ENCODE measurements at regions not wholly inside any gene's neighbourhood (a gene's known extent, or its start where the extent isn't known, plus 50 kb on each side); places are given as distances from the start of the nearest gene placed in this dataset.

- intact Hi-C loops (cut with micrococcal nuclease; ENCODE audit: unreplicated experiment) = no loop called here
- H3K27ac ChIP-seq (ENCODE audit: extremely low read length, insufficient read depth, low read length) = no peak overlapping the region
- FAIRE-seq (no peak), ATAC-seq (no peak), DNase-seq (ENCODE audit: low spot score) (no peak)
- no TSS peak for BruUV-seq (replicated peaks)
- CTCF ChIA-PET (ENCODE audit: low intra/inter-chr PET ratio, low total read pairs) = no interaction called here
- no peak overlapping the region for H3K4me3 ChIP-seq (replicated peaks in 1 of 3; ENCODE audit: insufficient read depth in 1 of 3, low read depth in 2 of 3, low read length in 3 of 3)
- no peaks in the 10 kb centered on the region for H3K9me3 ChIP-seq (ENCODE audit: low read length)
- H3K79me2 ChIP-seq (ENCODE audit: insufficient read depth, low read length) = no peaks in the 10 kb centered on the region
- H3K4me1 ChIP-seq (ENCODE audit: insufficient read depth, low read length) = no peaks in the 10 kb centered on the region
- WGBS (ENCODE audit: low lambda C conversion rate) = 2% methylated on average over 2 of the region's 2 CpGs
- H3K4me2 ChIP-seq (ENCODE audit: low read depth, low read length) = no peak overlapping the region
- no peak overlapping the region for H3K9ac ChIP-seq (ENCODE audit: insufficient read depth, low read depth, low read length)
- POLR2A ChIA-PET = no interaction called here
- TF ChIP-seq HCFC1 (IDR thresholded peaks at IDR 0.05; ENCODE audit: low read depth, low read length) (no peak), ZNF546 (CRISPR knock-in tag; conservative IDR thresholded peaks at IDR 0.05) (no peak), REST (IDR thresholded peaks at IDR 0.05; ENCODE audit: borderline replicate concordance in 1 of 2, low read depth in 1 of 2, low read length in 2 of 2) (peak; percentile 57 to 94), MIER2 (CRISPR knock-in tag; IDR thresholded peaks at IDR 0.05) (peak; percentile 92)
- H4K20me1 ChIP-seq (ENCODE audit: insufficient read depth, low read length) = no peaks in the 10 kb centered on the region
- no peak overlapping the region for H2AFZ ChIP-seq (ENCODE audit: low read length)
- H3K36me3 ChIP-seq (replicated peaks in 1 of 2; ENCODE audit: control insufficient read depth in 1 of 2, insufficient read depth in 2 of 2, low read length in 2 of 2) = no peaks in the 10 kb centered on the region
- H3K27me3 ChIP-seq (ENCODE audit: control insufficient read depth in 1 of 2, insufficient read depth in 2 of 2, low read length in 2 of 2) = no peaks in the 10 kb centered on the region
- in situ Hi-C loops (cut with HindIII; ENCODE audit: extremely low pct_ligation_motif_present, low pct_unique_long_range_greater_than_20kb) = no loop called here
These were observed 236.3 kb downstream of the HTR7 start for GRCh38 chr10:90621577-90621976.

GRCh38 chr10:90635111-90635765 lies 222.6 kb downstream of the HTR7 start:
- no peak overlapping the region for H2AFZ ChIP-seq (ENCODE audit: low read length)
- in situ Hi-C loops (cut with HindIII; ENCODE audit: extremely low pct_ligation_motif_present, low pct_unique_long_range_greater_than_20kb) (no loop called here), intact Hi-C loops (cut with micrococcal nuclease; ENCODE audit: unreplicated experiment) (no loop called here)
- WGBS (ENCODE audit: low lambda C conversion rate) = 0% methylated on average over 2 of the region's 2 CpGs
- no peak overlapping the region for H3K9ac ChIP-seq (ENCODE audit: insufficient read depth, low read depth, low read length)
- ChIA-PET CTCF (ENCODE audit: low intra/inter-chr PET ratio, low total read pairs) (no interaction called here), POLR2A (no interaction called here)
- H3K9me3 ChIP-seq (ENCODE audit: low read length) = no peaks in the 10 kb centered on the region
- BruUV-seq (replicated peaks) = no TSS peak
- H4K20me1 ChIP-seq (ENCODE audit: insufficient read depth, low read length) = no peaks in the 10 kb centered on the region
- no peaks in the 10 kb centered on the region for H3K4me1 ChIP-seq (ENCODE audit: insufficient read depth, low read length)
- H3K4me2 ChIP-seq (ENCODE audit: low read depth, low read length) = no peak overlapping the region
- FAIRE-seq (no peak), DNase-seq (ENCODE audit: low spot score) (no peak), ATAC-seq (no peak)
- no peaks in the 10 kb centered on the region for H3K36me3 ChIP-seq (replicated peaks in 1 of 2; ENCODE audit: control insufficient read depth in 1 of 2, insufficient read depth in 2 of 2, low read length in 2 of 2)
- no peak overlapping the region for H3K4me3 ChIP-seq (replicated peaks in 1 of 3; ENCODE audit: insufficient read depth in 1 of 3, low read depth in 2 of 3, low read length in 3 of 3)
- H3K27me3 ChIP-seq (ENCODE audit: control insufficient read depth in 1 of 2, insufficient read depth in 2 of 2, low read length in 2 of 2) = no peaks in the 10 kb centered on the region
- H3K27ac ChIP-seq (ENCODE audit: extremely low read length, insufficient read depth, low read length) = no peak overlapping the region
- no peaks in the 10 kb centered on the region for H3K79me2 ChIP-seq (ENCODE audit: insufficient read depth, low read length)
- TF ChIP-seq NFYB (CRISPR knock-in tag; IDR thresholded peaks at IDR 0.05) (no peak), FOXK1 (CRISPR knock-in tag; IDR thresholded peaks at IDR 0.05; ENCODE audit: borderline replicate concordance, low read depth) (no peak), JUN (CRISPR knock-in tag; IDR thresholded peaks at IDR 0.05) (no peak), NONO (IDR thresholded peaks at IDR 0.05) (no peak), NONO (CRISPR knock-in tag; conservative IDR thresholded peaks at IDR 0.05) (no peak), SOX5 (CRISPR knock-in tag; IDR thresholded peaks at IDR 0.05; ENCODE audit: borderline replicate concordance) (no peak), ZFP82 (CRISPR knock-in tag; IDR thresholded peaks at IDR 0.05; ENCODE audit: borderline replicate concordance) (no peak)
- TF ChIP-seq, protein P1, sequence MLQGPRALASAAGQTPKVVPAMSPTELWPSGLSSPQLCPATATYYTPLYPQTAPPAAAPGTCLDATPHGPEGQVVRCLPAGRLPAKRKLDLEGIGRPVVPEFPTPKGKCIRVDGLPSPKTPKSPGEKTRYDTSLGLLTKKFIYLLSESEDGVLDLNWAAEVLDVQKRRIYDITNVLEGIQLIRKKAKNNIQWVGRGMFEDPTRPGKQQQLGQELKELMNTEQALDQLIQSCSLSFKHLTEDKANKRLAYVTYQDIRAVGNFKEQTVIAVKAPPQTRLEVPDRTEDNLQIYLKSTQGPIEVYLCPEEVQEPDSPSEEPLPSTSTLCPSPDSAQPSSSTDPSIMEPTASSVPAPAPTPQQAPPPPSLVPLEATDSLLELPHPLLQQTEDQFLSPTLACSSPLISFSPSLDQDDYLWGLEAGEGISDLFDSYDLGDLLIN (CRISPR knock-in tag; IDR thresholded peaks at IDR 0.05; ENCODE audit: borderline replicate concordance) = no peak
- TF ChIP-seq, protein P2, sequence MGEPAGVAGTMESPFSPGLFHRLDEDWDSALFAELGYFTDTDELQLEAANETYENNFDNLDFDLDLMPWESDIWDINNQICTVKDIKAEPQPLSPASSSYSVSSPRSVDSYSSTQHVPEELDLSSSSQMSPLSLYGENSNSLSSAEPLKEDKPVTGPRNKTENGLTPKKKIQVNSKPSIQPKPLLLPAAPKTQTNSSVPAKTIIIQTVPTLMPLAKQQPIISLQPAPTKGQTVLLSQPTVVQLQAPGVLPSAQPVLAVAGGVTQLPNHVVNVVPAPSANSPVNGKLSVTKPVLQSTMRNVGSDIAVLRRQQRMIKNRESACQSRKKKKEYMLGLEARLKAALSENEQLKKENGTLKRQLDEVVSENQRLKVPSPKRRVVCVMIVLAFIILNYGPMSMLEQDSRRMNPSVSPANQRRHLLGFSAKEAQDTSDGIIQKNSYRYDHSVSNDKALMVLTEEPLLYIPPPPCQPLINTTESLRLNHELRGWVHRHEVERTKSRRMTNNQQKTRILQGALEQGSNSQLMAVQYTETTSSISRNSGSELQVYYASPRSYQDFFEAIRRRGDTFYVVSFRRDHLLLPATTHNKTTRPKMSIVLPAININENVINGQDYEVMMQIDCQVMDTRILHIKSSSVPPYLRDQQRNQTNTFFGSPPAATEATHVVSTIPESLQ (CRISPR knock-in tag; conservative IDR thresholded peaks at IDR 0.05) = no peak

Data from HepG2 (cell line).